HepG2 (cell line): ENCODE measurements at regions not wholly inside any gene's neighbourhood (a gene's known extent, or its start where the extent isn't known, plus 50 kb on each side); places are given as distances from the start of the nearest gene placed in this dataset.

Source experiments
- ATAC-seq: fragments of 200-7000 bp; cut with Tn5 transposase; 3 replicates; pipeline ENCODE4 v1.9.1; 2020; ENCODE audit warnings: mild to moderate bottlenecking, moderate library complexity
- BruUV-seq: library from RNA; stranded (reverse); fragments of 400-500 nt; replicated peaks from 2 replicates; lab custom pipeline; 2021; lab: Mats Ljungman, UMichigan
- CTCF ChIA-PET: fragments of 300-600 bp; formaldehyde crosslinking; extraction: SDS; loops from one replicate; lab custom pipeline; 2021; ENCODE audit warnings: low total read pairs, inconsistent platforms, low intra/inter-chr PET ratio; lab: Yijun Ruan, JAX
- POLR2A ChIA-PET: fragments of 350-600 bp; sonication (Branson Sonifier 250); formaldehyde crosslinking; loops from one replicate; lab custom pipeline; 2020; ENCODE audit warnings: antibody characterized with exemption, inconsistent platforms; lab: Yijun Ruan, JAX
- DNase-seq: peaks from one replicate; pipeline ENCODE4 v3.0.0-alpha.2; 2015; ENCODE audit warnings: low spot score
- FAIRE-seq: peaks from 3 replicates; lab custom pipeline; 2011; peaks lifted over from hg19 to GRCh38; lab: Jason Lieb, UNC
- H2AFZ ChIP-seq: one replicate; pipeline ENCODE4 v1.6.1; 2011; ENCODE audit warnings: low read length, inconsistent platforms
- H3K27ac ChIP-seq: fragments of 300-600 bp; 3 replicates; pipeline ENCODE4 v1.8.0; 2011; ENCODE audit warnings: mixed run types, mild to moderate bottlenecking, mixed read lengths, low read length, inconsistent platforms; ENCODE audit not compliant: insufficient read depth; ENCODE audit errors: extremely low read length
- H3K27me3 ChIP-seq, 2 experiments: fragments of 200-600 bp in 1 of 2; 2 replicates in 1 of 2; 3 replicates in 1 of 2; pipeline versions ENCODE4 v1.6.0 to v1.8.0; 2011; ENCODE audit warnings: low read length in 2 of 2, mild to moderate bottlenecking in 2 of 2, moderate library complexity in 2 of 2, inconsistent platforms in 1 of 2; ENCODE audit not compliant: insufficient read depth in 2 of 2, control insufficient read depth in 1 of 2
- H3K36me3 ChIP-seq, 2 experiments: fragments of 200-600 bp in 1 of 2; replicated peaks in 1 of 2; 2 replicates in 1 of 2; 3 replicates in 1 of 2; pipeline versions ENCODE4 v1.5.1 to v1.8.0; 2011; ENCODE audit warnings: low read length in 2 of 2, inconsistent platforms in 1 of 2; ENCODE audit not compliant: insufficient read depth in 2 of 2, control insufficient read depth in 1 of 2
- H3K4me1 ChIP-seq: 2 replicates; pipeline ENCODE4 v1.5.1; 2012; ENCODE audit warnings: low read length, inconsistent platforms; ENCODE audit not compliant: insufficient read depth
- H3K4me2 ChIP-seq: 2 replicates; pipeline ENCODE4 v1.6.0; 2011; ENCODE audit warnings: low read depth, low read length, inconsistent platforms
- H3K4me3 ChIP-seq, 3 experiments: fragments of 200-600 bp in 1 of 3; sonication (generic), shearing (Covaris generic) in 1 of 3; replicated peaks in 1 of 3; 2 replicates each; pipeline ENCODE4 v1.5.1; 2011 to 2016; ENCODE audit warnings: low read length in 3 of 3, inconsistent platforms in 2 of 3, low read depth in 2 of 3, mild to moderate bottlenecking in 2 of 3, control low read depth in 1 of 3, mixed read lengths in 1 of 3; ENCODE audit not compliant: insufficient read depth in 1 of 3
- H3K79me2 ChIP-seq: one replicate; pipeline ENCODE4 v1.6.1; 2011; ENCODE audit warnings: low read length, inconsistent platforms; ENCODE audit not compliant: insufficient read depth
- H3K9ac ChIP-seq: 2 replicates; pipeline ENCODE4 v1.6.0; 2011; ENCODE audit warnings: mild to moderate bottlenecking, low read depth, low read length, inconsistent platforms; ENCODE audit not compliant: insufficient read depth
- H3K9me3 ChIP-seq: 2 replicates; pipeline ENCODE4 v1.5.1; 2012; ENCODE audit warnings: mild to moderate bottlenecking, low read length
- H4K20me1 ChIP-seq: 2 replicates; pipeline ENCODE4 v1.6.0; 2011; ENCODE audit warnings: inconsistent platforms, mild to moderate bottlenecking, low read length, moderate library complexity; ENCODE audit not compliant: insufficient read depth
- ADNP ChIP-seq: sonication (generic); formaldehyde crosslinking; IDR thresholded peaks from 2 replicates; pipeline ENCODE4 v1.4.0; 2020; ENCODE audit warnings: missing genetic modification reagents
- ARID2 ChIP-seq: sonication (generic); formaldehyde crosslinking; IDR thresholded peaks from 2 replicates; pipeline ENCODE4 v1.8.1; 2022; ENCODE audit warnings: mild to moderate bottlenecking, missing genetic modification reagents, borderline replicate concordance
- CBX5 ChIP-seq: sonication (generic); formaldehyde crosslinking; IDR thresholded peaks from 2 replicates; pipeline ENCODE4 v1.4.0; 2020; ENCODE audit warnings: missing genetic modification reagents, borderline replicate concordance
- KAT8 ChIP-seq: IDR thresholded peaks from 2 replicates; pipeline ENCODE4 v1.6.1; 2016; ENCODE audit warnings: missing genetic modification reagents, missing compliant biosample characterization
- REPIN1 ChIP-seq: sonication (generic); formaldehyde crosslinking; IDR thresholded peaks from 2 replicates; pipeline ENCODE4 v1.8.0; 2022; ENCODE audit warnings: missing genetic modification reagents, low read depth, mild to moderate bottlenecking, borderline replicate concordance
- REXO4 ChIP-seq: sonication (generic); formaldehyde crosslinking; IDR thresholded peaks from 2 replicates; pipeline ENCODE4 v1.8.0; 2022; ENCODE audit warnings: missing genetic modification reagents, mild to moderate bottlenecking, borderline replicate concordance
- ZBTB42 ChIP-seq: sonication (generic); formaldehyde crosslinking; IDR thresholded peaks from 2 replicates; pipeline ENCODE4 v1.5.0; 2020; ENCODE audit warnings: mild to moderate bottlenecking, missing genetic modification reagents
- ZNF468 ChIP-seq: sonication (generic); formaldehyde crosslinking; IDR thresholded peaks from 2 replicates; pipeline ENCODE4 v1.8.0; 2022; ENCODE audit warnings: mild to moderate bottlenecking, moderate library complexity, missing genetic modification reagents
- WGBS: methylation state at CpG from one replicate; pipeline ENCODE4 v1.1.6; 2017; ENCODE audit warnings: low lambda C conversion rate; 5-methylcytosine and 5-hydroxymethylcytosine counted together
- in situ Hi-C: cut with HindIII; loops from 2 replicates; pipeline ENCODE4 v1.10.0; 2017; ENCODE audit warnings: low pct_unique_long_range_greater_than_20kb; ENCODE audit not compliant: extremely low pct_ligation_motif_present
- intact Hi-C: fragments of 100-400 bp; cut with micrococcal nuclease; formaldehyde crosslinking; loops from one replicate; pipeline ENCODE4 v1.10.0; 2022; ENCODE audit not compliant: unreplicated experiment
- TF ChIP-seq, protein P1 (sequence below): sonication (generic); formaldehyde crosslinking; IDR thresholded peaks from 2 replicates; pipeline ENCODE4 v1.8.0; 2022; ENCODE audit warnings: mild to moderate bottlenecking, missing genetic modification reagents
- TF ChIP-seq, protein P2 (sequence below): sonication (generic); formaldehyde crosslinking; IDR thresholded peaks from 2 replicates; pipeline ENCODE4 v1.9.0; 2022; ENCODE audit warnings: low read depth, missing genetic modification reagents

DNA sequence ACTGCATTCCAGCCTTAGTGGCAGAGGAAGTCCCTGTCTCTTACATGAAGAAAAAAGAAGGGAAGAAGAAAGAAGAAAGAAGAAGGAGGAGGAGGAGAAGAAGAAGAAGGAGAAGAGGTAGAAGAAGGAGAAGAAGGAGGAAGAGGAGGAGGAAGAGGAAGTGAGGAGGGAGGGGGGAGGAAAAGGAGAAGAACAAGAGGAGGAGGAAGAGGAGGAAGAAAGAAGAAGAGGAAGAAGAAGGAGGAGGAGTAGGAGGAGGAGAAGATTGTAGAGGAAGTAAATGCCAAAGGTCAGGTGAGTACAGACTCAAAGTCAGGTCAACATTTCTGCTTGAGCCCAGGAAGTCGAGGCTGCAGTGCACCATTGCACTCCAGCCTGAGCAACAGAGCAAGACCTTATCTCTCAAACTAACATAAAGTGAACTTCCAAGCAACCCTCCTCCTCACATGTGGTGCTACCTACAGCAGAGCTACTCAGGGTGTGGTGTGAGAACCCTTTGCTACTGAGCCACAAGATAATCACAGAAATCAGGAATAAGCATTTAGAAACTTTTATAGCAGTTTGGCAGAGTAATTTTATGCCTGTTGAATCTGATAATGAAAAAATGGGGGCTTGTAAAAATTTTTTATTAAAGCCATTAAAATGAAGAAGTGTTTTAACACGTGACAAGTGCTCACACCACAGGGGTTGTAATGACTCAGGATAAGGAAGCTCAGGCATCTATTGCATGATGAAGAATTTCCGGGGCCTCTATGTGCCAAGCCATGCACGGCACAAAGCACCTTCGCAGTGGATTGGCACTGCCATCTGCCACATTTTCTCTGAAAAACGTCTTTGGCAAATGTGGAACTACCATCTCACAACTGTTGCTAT lies 224.9 kb upstream of the AUTS2 start:
- Histone ChIP-seq H2AFZ (no peak overlapping the region), H3K79me2 (no peaks in the 10 kb centered on the region), H3K9ac (no peak overlapping the region), H3K36me3 (no peaks in the 10 kb centered on the region), H3K4me2 (no peak overlapping the region), H3K9me3 (no peaks in the 10 kb centered on the region; the same call in 1 of the 2 replicates), H3K27me3 (no peaks in the 10 kb centered on the region), H3K4me1 (no peaks in the 10 kb centered on the region), H3K27ac (no peak overlapping the region), H4K20me1 (no peaks in the 10 kb centered on the region), H3K4me3 (no peak overlapping the region)
- no peak for TF ChIP-seq ARID2 (CRISPR knock-in tag)
- POLR2A ChIA-PET = no interaction called here
- CTCF ChIA-PET = no interaction called here
- in situ Hi-C loops = no loop called here
- no TSS peak for BruUV-seq
- intact Hi-C loops = no loop called here
- FAIRE-seq = no peak
- DNase-seq = no peak
- WGBS = 18% methylated on average over 6 of the region's 6 CpGs
- no peak for ATAC-seq

DNA sequence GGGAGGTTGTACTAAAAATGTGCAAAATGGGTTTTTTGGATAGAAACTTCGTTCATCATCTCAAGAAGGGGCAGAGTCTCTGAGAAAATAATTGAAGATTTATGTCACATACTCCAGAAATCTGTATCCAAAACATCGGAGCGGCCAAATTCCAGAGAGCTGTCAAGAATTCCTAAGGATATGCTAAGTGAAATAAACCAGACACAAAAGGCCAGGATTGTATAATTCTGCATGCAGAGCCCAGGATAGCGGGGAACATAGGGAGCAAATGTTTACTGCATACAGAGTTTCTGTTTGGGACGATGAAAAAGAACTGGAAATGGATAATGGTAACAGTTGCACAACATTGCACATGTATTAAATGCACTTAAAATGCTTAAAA lies 224.2 kb upstream of the AUTS2 start:
- no peak for FAIRE-seq
- 38% methylated on average over 5 of the region's 5 CpGs for WGBS
- Histone ChIP-seq H2AFZ (no peak overlapping the region), H3K36me3 (no peaks in the 10 kb centered on the region), H3K9ac (no peak overlapping the region), H3K27ac (no peak overlapping the region), H3K4me2 (no peak overlapping the region), H3K4me3 (no peak overlapping the region), H3K79me2 (no peaks in the 10 kb centered on the region), H3K27me3 (no peaks in the 10 kb centered on the region), H3K9me3 (no peaks in the 10 kb centered on the region; the same call in 1 of the 2 replicates), H3K4me1 (no peaks in the 10 kb centered on the region), H4K20me1 (no peaks in the 10 kb centered on the region)
- in situ Hi-C loops (no loop called here), intact Hi-C loops (no loop called here)
- ATAC-seq = no peak
- DNase-seq = no peak
- ChIA-PET POLR2A (no interaction called here), CTCF (no interaction called here)
- BruUV-seq = no TSS peak
- TF ChIP-seq REPIN1 (CRISPR knock-in tag) = no peak
- no peak for TF ChIP-seq ZNF468 (CRISPR knock-in tag)
- TF ChIP-seq KAT8 (CRISPR knock-in tag) = no peak
- no peak for TF ChIP-seq CBX5 (CRISPR knock-in tag)
- no peak for TF ChIP-seq REXO4 (CRISPR knock-in tag)
- TF ChIP-seq, protein P1, sequence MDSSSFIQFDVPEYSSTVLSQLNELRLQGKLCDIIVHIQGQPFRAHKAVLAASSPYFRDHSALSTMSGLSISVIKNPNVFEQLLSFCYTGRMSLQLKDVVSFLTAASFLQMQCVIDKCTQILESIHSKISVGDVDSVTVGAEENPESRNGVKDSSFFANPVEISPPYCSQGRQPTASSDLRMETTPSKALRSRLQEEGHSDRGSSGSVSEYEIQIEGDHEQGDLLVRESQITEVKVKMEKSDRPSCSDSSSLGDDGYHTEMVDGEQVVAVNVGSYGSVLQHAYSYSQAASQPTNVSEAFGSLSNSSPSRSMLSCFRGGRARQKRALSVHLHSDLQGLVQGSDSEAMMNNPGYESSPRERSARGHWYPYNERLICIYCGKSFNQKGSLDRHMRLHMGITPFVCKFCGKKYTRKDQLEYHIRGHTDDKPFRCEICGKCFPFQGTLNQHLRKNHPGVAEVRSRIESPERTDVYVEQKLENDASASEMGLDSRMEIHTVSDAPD (CRISPR knock-in tag) = no peak
- no peak for TF ChIP-seq ADNP (CRISPR knock-in tag)
- no peak for TF ChIP-seq ZBTB42
- TF ChIP-seq, protein P2, sequence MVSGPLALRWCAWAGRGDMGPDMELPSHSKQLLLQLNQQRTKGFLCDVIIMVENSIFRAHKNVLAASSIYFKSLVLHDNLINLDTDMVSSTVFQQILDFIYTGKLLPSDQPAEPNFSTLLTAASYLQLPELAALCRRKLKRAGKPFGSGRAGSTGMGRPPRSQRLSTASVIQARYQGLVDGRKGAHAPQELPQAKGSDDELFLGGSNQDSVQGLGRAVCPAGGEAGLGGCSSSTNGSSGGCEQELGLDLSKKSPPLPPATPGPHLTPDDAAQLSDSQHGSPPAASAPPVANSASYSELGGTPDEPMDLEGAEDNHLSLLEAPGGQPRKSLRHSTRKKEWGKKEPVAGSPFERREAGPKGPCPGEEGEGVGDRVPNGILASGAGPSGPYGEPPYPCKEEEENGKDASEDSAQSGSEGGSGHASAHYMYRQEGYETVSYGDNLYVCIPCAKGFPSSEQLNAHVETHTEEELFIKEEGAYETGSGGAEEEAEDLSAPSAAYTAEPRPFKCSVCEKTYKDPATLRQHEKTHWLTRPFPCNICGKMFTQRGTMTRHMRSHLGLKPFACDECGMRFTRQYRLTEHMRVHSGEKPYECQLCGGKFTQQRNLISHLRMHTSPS (CRISPR knock-in tag) = no peak
